ENCODE measurements at regions not wholly inside any gene's neighbourhood (a gene's known extent, or its start where the extent isn't known, plus 50 kb on each side); places are given as distances from the start of the nearest gene placed in this dataset.
"Not testable (repeated sequence)": the region's sequence is repeated elsewhere in the genome, so short reads cannot be mapped to it uniquely, and the experiment has no call there.

- TF ChIP-seq FOXP2 (optimal IDR thresholded peaks at IDR 0.05; ENCODE audit: control extremely low read depth, extremely low read length, insufficient read depth): no peak
- no peak for TF ChIP-seq POLR2AphosphoS5 (IDR thresholded peaks at IDR 0.05; ENCODE audit: borderline replicate concordance, low read depth, low read length)
- no peak for TF ChIP-seq EZH2 (IDR thresholded peaks at IDR 0.05)
- H3K9ac ChIP-seq (ENCODE audit: insufficient read length): no peak overlapping the region
- H3K27ac ChIP-seq: no peak overlapping the region
- no peaks in the 10 kb centered on the region for H3K36me3 ChIP-seq (ENCODE audit: insufficient read depth, low read length)
- H3K4me3 ChIP-seq: no peak overlapping the region
- DNase-seq (ENCODE audit: low read depth, low spot score): no peak
- no peaks in the 10 kb centered on the region for H3K9me3 ChIP-seq (ENCODE audit: low read depth, low read length)
Measured at GRCh38 chr2:61660511-61661388, 122.6 kb upstream of the XPO1 start.

- Histone ChIP-seq H3K27ac (no peak overlapping the region), H3K36me3 (ENCODE audit: insufficient read depth, low read length) (no peaks in the 10 kb centered on the region), H3K4me3 (no peak overlapping the region), H3K9me3 (ENCODE audit: low read depth, low read length) (no peaks in the 10 kb centered on the region), H3K9ac (ENCODE audit: insufficient read length) (no peak overlapping the region)
- no peak for DNase-seq (ENCODE audit: low read depth, low spot score)
- no peak for TF ChIP-seq FOXP2 (optimal IDR thresholded peaks at IDR 0.05; ENCODE audit: control extremely low read depth, extremely low read length, insufficient read depth)
- TF ChIP-seq EZH2 (IDR thresholded peaks at IDR 0.05): no peak
- TF ChIP-seq POLR2AphosphoS5 (IDR thresholded peaks at IDR 0.05; ENCODE audit: borderline replicate concordance, low read depth, low read length): no peak
Measured at GRCh38 chr2:61658841-61659780, 121.0 kb upstream of the XPO1 start.

- H3K9ac ChIP-seq (ENCODE audit: insufficient read length); H3K36me3 ChIP-seq (ENCODE audit: insufficient read depth, low read length); DNase-seq (ENCODE audit: low read depth, low spot score); H3K4me3 ChIP-seq; H3K9me3 ChIP-seq (ENCODE audit: low read depth, low read length); H3K27ac ChIP-seq: not testable (repeated sequence)
Measured at GRCh38 chr2:61649946-61650345, 111.8 kb upstream of the XPO1 start.

- no peak overlapping the region for H3K27ac ChIP-seq
- 0 out of 2 replicates have a peak, but pooled peaks cover 3% of the 10 kb centered on the region for H3K9me3 ChIP-seq (ENCODE audit: low read depth, low read length)
- no peak for DNase-seq (ENCODE audit: low read depth, low spot score)
- H3K9ac ChIP-seq (ENCODE audit: insufficient read length): no peak overlapping the region
- no peak for TF ChIP-seq FOXP2 (optimal IDR thresholded peaks at IDR 0.05; ENCODE audit: control extremely low read depth, extremely low read length, insufficient read depth)
- no peaks in the 10 kb centered on the region for H3K36me3 ChIP-seq (ENCODE audit: insufficient read depth, low read length)
- no peak overlapping the region for H3K4me3 ChIP-seq
Measured at GRCh38 chr2:61649021-61649420, 110.9 kb upstream of the XPO1 start.

- no peak for TF ChIP-seq EZH2 (IDR thresholded peaks at IDR 0.05)
- TF ChIP-seq FOXP2 (optimal IDR thresholded peaks at IDR 0.05; ENCODE audit: control extremely low read depth, extremely low read length, insufficient read depth): no peak
- TF ChIP-seq POLR2AphosphoS5 (IDR thresholded peaks at IDR 0.05; ENCODE audit: borderline replicate concordance, low read depth, low read length): no peak
- H3K36me3 ChIP-seq (ENCODE audit: insufficient read depth, low read length): no peaks in the 10 kb centered on the region
- no peak for DNase-seq (ENCODE audit: low read depth, low spot score)
- 0 out of 2 replicates have a peak, but pooled peaks cover 3% of the 10 kb centered on the region for H3K9me3 ChIP-seq (ENCODE audit: low read depth, low read length)
- H3K9ac ChIP-seq (ENCODE audit: insufficient read length): no peak overlapping the region
- no peak overlapping the region for H3K27ac ChIP-seq
- no peak overlapping the region for H3K4me3 ChIP-seq
Measured at GRCh38 chr2:61647044-61647443, 108.9 kb upstream of the XPO1 start.

- TF ChIP-seq FOXP2 (optimal IDR thresholded peaks at IDR 0.05; ENCODE audit: control extremely low read depth, extremely low read length, insufficient read depth) (no peak), POLR2AphosphoS5 (IDR thresholded peaks at IDR 0.05; ENCODE audit: borderline replicate concordance, low read depth, low read length) (no peak), EZH2 (IDR thresholded peaks at IDR 0.05) (no peak)
- DNase-seq (ENCODE audit: low read depth, low spot score): no peak
- Histone ChIP-seq H3K9ac (ENCODE audit: insufficient read length) (no peak overlapping the region), H3K36me3 (ENCODE audit: insufficient read depth, low read length) (no peaks in the 10 kb centered on the region), H3K27ac (no peak overlapping the region), H3K4me3 (no peak overlapping the region), H3K9me3 (ENCODE audit: low read depth, low read length) (0 out of 2 replicates have a peak, but pooled peaks cover 3% of the 10 kb centered on the region)
Measured at GRCh38 chr2:61645911-61646310, 107.8 kb upstream of the XPO1 start.

- H3K36me3 ChIP-seq (ENCODE audit: insufficient read depth, low read length); H3K9ac ChIP-seq (ENCODE audit: insufficient read length); H3K4me3 ChIP-seq; H3K9me3 ChIP-seq (ENCODE audit: low read depth, low read length); DNase-seq (ENCODE audit: low read depth, low spot score); H3K27ac ChIP-seq: not testable (repeated sequence)
Measured at GRCh38 chr2:61643153-61643552, 105.0 kb upstream of the XPO1 start.

- Histone ChIP-seq H3K9ac (ENCODE audit: insufficient read length) (no peak overlapping the region), H3K9me3 (ENCODE audit: low read depth, low read length) (no peaks in the 10 kb centered on the region), H3K4me3 (no peak overlapping the region), H3K36me3 (ENCODE audit: insufficient read depth, low read length) (no peaks in the 10 kb centered on the region), H3K27ac (no peak overlapping the region)
- DNase-seq (ENCODE audit: low read depth, low spot score): no peak
- no peak for TF ChIP-seq EZH2 (IDR thresholded peaks at IDR 0.05)
- TF ChIP-seq FOXP2 (optimal IDR thresholded peaks at IDR 0.05; ENCODE audit: control extremely low read depth, extremely low read length, insufficient read depth): no peak
- TF ChIP-seq POLR2AphosphoS5 (IDR thresholded peaks at IDR 0.05; ENCODE audit: borderline replicate concordance, low read depth, low read length): no peak
Measured at GRCh38 chr2:61640406-61640805, 102.2 kb upstream of the XPO1 start.
